Spleen (tissue), 7 donors: ENCODE measurements at regions not wholly inside any gene's neighbourhood (a gene's known extent, or its start where the extent isn't known, plus 50 kb on each side); places are given as distances from the start of the nearest gene placed in this dataset.

Experiments
- CTCF ChIP-seq, 11 experiments: fragments of 200-600 bp in 7 of 11; fragments of 450-650 bp in 4 of 11; sonication (generic) in 4 of 11; IDR thresholded peaks in 8 of 11; conservative IDR thresholded peaks in 3 of 11; 1 replicate in 7 of 11; 2 replicates in 4 of 11; pipeline versions ENCODE4 v1.4.0 to v1.8.0; 2016 to 2021; ENCODE audit warnings: antibody characterized with exemption in 11 of 11, inconsistent platforms in 4 of 11, mild to moderate bottlenecking in 1 of 11
- POLR2A ChIP-seq, 3 donors: fragments of 450-650 bp; IDR thresholded peaks; one replicate each; pipeline ENCODE4 v1.5.1; 2017; ENCODE audit warnings: antibody characterized with exemption in 3 of 3, mild to moderate bottlenecking in 1 of 3
- POLR2AphosphoS5 ChIP-seq, 3 donors: sonication (generic); formaldehyde crosslinking; IDR thresholded peaks; one replicate each; pipeline ENCODE4 v1.5.1; 2017; ENCODE audit warnings: antibody characterized with exemption in 3 of 3
- donor health status: DM: no; HTN: no; CAD: no; lungs with moderate emphysema.
- donor health status: DM: no; HTN: no; CAD: no.
- donor health status: DM: no; HTN: no; CAD: no.

- TF ChIP-seq POLR2A (IDR thresholded peaks at IDR 0.05) (no peak), POLR2AphosphoS5 (IDR thresholded peaks at IDR 0.05) (no peak), CTCF (IDR thresholded peaks at IDR 0.05 in 8 of 11, conservative IDR thresholded peaks at IDR 0.05 in 3 of 11) (no peak)
Measured at GRCh38 chr5:172553903-172554302, 87.2 kb upstream of the NEURL1B start.
